HepG2 (cell line): ENCODE measurements at regions not wholly inside any gene's neighbourhood (a gene's known extent, or its start where the extent isn't known, plus 50 kb on each side); places are given as distances from the start of the nearest gene placed in this dataset.

Experiments
- ATAC-seq: fragments of 200-7000 bp; cut with Tn5 transposase; 3 replicates; pipeline ENCODE4 v1.9.1; 2020; ENCODE audit warnings: mild to moderate bottlenecking, moderate library complexity
- BruUV-seq: library from RNA; stranded (reverse); fragments of 400-500 nt; replicated peaks from 2 replicates; lab custom pipeline; 2021; lab: Mats Ljungman, UMichigan
- CTCF ChIA-PET: fragments of 300-600 bp; formaldehyde crosslinking; extraction: SDS; loops from one replicate; lab custom pipeline; 2021; ENCODE audit warnings: low total read pairs, inconsistent platforms, low intra/inter-chr PET ratio; lab: Yijun Ruan, JAX
- POLR2A ChIA-PET: fragments of 350-600 bp; sonication (Branson Sonifier 250); formaldehyde crosslinking; loops from one replicate; lab custom pipeline; 2020; ENCODE audit warnings: antibody characterized with exemption, inconsistent platforms; lab: Yijun Ruan, JAX
- DNase-seq: peaks from one replicate; pipeline ENCODE4 v3.0.0-alpha.2; 2015; ENCODE audit warnings: low spot score
- FAIRE-seq: peaks from 3 replicates; lab custom pipeline; 2011; peaks lifted over from hg19 to GRCh38; lab: Jason Lieb, UNC
- H2AFZ ChIP-seq: one replicate; pipeline ENCODE4 v1.6.1; 2011; ENCODE audit warnings: low read length, inconsistent platforms
- H3K27ac ChIP-seq: fragments of 300-600 bp; 3 replicates; pipeline ENCODE4 v1.8.0; 2011; ENCODE audit warnings: mixed run types, mild to moderate bottlenecking, mixed read lengths, low read length, inconsistent platforms; ENCODE audit not compliant: insufficient read depth; ENCODE audit errors: extremely low read length
- H3K27me3 ChIP-seq, 2 experiments: fragments of 200-600 bp in 1 of 2; 2 replicates in 1 of 2; 3 replicates in 1 of 2; pipeline versions ENCODE4 v1.6.0 to v1.8.0; 2011; ENCODE audit warnings: low read length in 2 of 2, mild to moderate bottlenecking in 2 of 2, moderate library complexity in 2 of 2, inconsistent platforms in 1 of 2; ENCODE audit not compliant: insufficient read depth in 2 of 2, control insufficient read depth in 1 of 2
- H3K36me3 ChIP-seq, 2 experiments: fragments of 200-600 bp in 1 of 2; replicated peaks in 1 of 2; 2 replicates in 1 of 2; 3 replicates in 1 of 2; pipeline versions ENCODE4 v1.5.1 to v1.8.0; 2011; ENCODE audit warnings: low read length in 2 of 2, inconsistent platforms in 1 of 2; ENCODE audit not compliant: insufficient read depth in 2 of 2, control insufficient read depth in 1 of 2
- H3K4me1 ChIP-seq: 2 replicates; pipeline ENCODE4 v1.5.1; 2012; ENCODE audit warnings: low read length, inconsistent platforms; ENCODE audit not compliant: insufficient read depth
- H3K4me2 ChIP-seq: 2 replicates; pipeline ENCODE4 v1.6.0; 2011; ENCODE audit warnings: low read depth, low read length, inconsistent platforms
- H3K4me3 ChIP-seq, 3 experiments: fragments of 200-600 bp in 1 of 3; sonication (generic), shearing (Covaris generic) in 1 of 3; replicated peaks in 1 of 3; 2 replicates each; pipeline ENCODE4 v1.5.1; 2011 to 2016; ENCODE audit warnings: low read length in 3 of 3, inconsistent platforms in 2 of 3, low read depth in 2 of 3, mild to moderate bottlenecking in 2 of 3, control low read depth in 1 of 3, mixed read lengths in 1 of 3; ENCODE audit not compliant: insufficient read depth in 1 of 3
- H3K79me2 ChIP-seq: one replicate; pipeline ENCODE4 v1.6.1; 2011; ENCODE audit warnings: low read length, inconsistent platforms; ENCODE audit not compliant: insufficient read depth
- H3K9ac ChIP-seq: 2 replicates; pipeline ENCODE4 v1.6.0; 2011; ENCODE audit warnings: mild to moderate bottlenecking, low read depth, low read length, inconsistent platforms; ENCODE audit not compliant: insufficient read depth
- H3K9me3 ChIP-seq: 2 replicates; pipeline ENCODE4 v1.5.1; 2012; ENCODE audit warnings: mild to moderate bottlenecking, low read length
- H4K20me1 ChIP-seq: 2 replicates; pipeline ENCODE4 v1.6.0; 2011; ENCODE audit warnings: inconsistent platforms, mild to moderate bottlenecking, low read length, moderate library complexity; ENCODE audit not compliant: insufficient read depth
- KLF13 ChIP-seq: sonication (generic); formaldehyde crosslinking; IDR thresholded peaks from 2 replicates; pipeline ENCODE4 v1.4.0; 2020; ENCODE audit warnings: mild to moderate bottlenecking, missing genetic modification reagents
- RBM39 ChIP-seq: fragments of 200-400 bp; formaldehyde crosslinking; IDR thresholded peaks from one replicate; pipeline ENCODE4 v1.6.1; 2018; ENCODE audit warnings: antibody characterized with exemption, mild to moderate bottlenecking, low read depth, low read length; ENCODE audit not compliant: poor library complexity, severe bottlenecking
- RFXAP ChIP-seq: sonication (generic); formaldehyde crosslinking; IDR thresholded peaks from 2 replicates; pipeline ENCODE4 v1.4.0; 2020; ENCODE audit warnings: missing genetic modification reagents, borderline replicate concordance
- U2AF2 ChIP-seq: fragments of 200-400 bp; formaldehyde crosslinking; IDR thresholded peaks from 2 replicates; pipeline ENCODE4 v1.6.1; 2017; ENCODE audit warnings: low read depth, mild to moderate bottlenecking, low read length
- ZNF12 ChIP-seq: sonication (generic); formaldehyde crosslinking; IDR thresholded peaks from 2 replicates; pipeline ENCODE4 v1.5.0; 2020; ENCODE audit warnings: missing genetic modification reagents
- ZNF282 ChIP-seq: fragments of 450-650 bp; IDR thresholded peaks from 2 replicates; pipeline ENCODE4 v1.6.1; 2018; ENCODE audit not compliant: partially characterized antibody
- ZSCAN22 ChIP-seq: sonication (generic); formaldehyde crosslinking; IDR thresholded peaks from 2 replicates; pipeline ENCODE4 v1.4.0; 2020; ENCODE audit warnings: mild to moderate bottlenecking, missing genetic modification reagents
- WGBS: methylation state at CpG from one replicate; pipeline ENCODE4 v1.1.6; 2017; ENCODE audit warnings: low lambda C conversion rate; 5-methylcytosine and 5-hydroxymethylcytosine counted together
- in situ Hi-C: cut with HindIII; loops from 2 replicates; pipeline ENCODE4 v1.10.0; 2017; ENCODE audit warnings: low pct_unique_long_range_greater_than_20kb; ENCODE audit not compliant: extremely low pct_ligation_motif_present
- intact Hi-C: fragments of 100-400 bp; cut with micrococcal nuclease; formaldehyde crosslinking; loops from one replicate; pipeline ENCODE4 v1.10.0; 2022; ENCODE audit not compliant: unreplicated experiment
- TF ChIP-seq, protein P1 (sequence below): IDR thresholded peaks from 2 replicates; pipeline ENCODE4 v1.6.1; 2016; ENCODE audit warnings: low read depth
- TF ChIP-seq, protein P2 (sequence below): sonication (generic); formaldehyde crosslinking; IDR thresholded peaks from 2 replicates; pipeline ENCODE4 v1.8.1; 2022; ENCODE audit warnings: low read depth, mild to moderate bottlenecking, missing genetic modification reagents
- TF ChIP-seq, protein P3 (sequence below): sonication (generic); formaldehyde crosslinking; IDR thresholded peaks from 2 replicates; pipeline ENCODE4 v1.5.0; 2020; ENCODE audit warnings: mild to moderate bottlenecking, low read depth, missing genetic modification reagents, borderline replicate concordance
- TF ChIP-seq, protein P4 (sequence below): sonication (generic); formaldehyde crosslinking; IDR thresholded peaks from 2 replicates; pipeline ENCODE4 v1.4.0; 2020; ENCODE audit warnings: low read depth, mild to moderate bottlenecking, missing genetic modification reagents

DNA sequence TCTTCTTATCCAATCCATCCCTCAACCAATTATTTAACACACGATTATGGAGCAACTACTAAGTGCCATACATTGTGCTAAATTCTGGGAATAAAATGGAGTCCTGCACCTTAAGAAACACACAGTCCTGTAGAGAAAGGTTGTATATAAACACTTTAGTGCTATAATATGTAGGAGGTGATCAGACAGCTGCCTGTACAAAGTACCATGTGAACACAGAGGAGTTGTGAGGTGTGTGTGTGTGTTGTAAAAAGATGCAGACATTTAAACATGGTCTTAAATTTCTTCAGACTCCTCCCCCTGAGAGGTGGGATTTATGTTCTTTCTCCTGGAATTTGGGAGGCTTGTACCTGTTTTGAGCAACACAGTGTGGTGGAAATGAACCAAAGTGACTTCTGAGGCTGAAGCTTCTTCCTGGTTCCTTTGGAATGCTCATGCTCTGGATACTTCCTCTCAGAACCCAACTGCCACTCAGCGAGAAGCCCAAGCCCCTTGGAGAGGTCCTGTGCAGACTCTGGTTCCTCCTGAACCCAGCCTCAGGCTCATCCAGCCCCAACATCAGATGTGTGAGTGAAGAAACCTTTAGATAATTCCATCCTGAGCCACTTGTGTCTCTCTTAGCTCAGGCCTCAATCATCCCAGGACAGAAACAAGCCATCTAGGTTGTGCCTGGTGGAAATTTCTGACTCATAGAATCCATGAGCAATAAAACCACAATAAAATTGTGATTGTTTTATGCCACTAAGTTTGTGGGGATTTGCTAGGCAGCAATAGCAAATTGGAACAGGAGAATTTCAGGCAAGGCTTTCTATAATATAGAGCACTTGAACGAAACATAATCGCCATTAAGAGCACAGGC, 161.2 kb upstream of the FAM3C start:
- POLR2A ChIA-PET: no interaction called here
- intact Hi-C loops (no loop called here), in situ Hi-C loops (no loop called here)
- TF ChIP-seq ZNF282: no peak
- TF ChIP-seq KLF13: no peak
- no peak for TF ChIP-seq RBM39
- TF ChIP-seq U2AF2: no peak
- no peak for TF ChIP-seq ZNF12 (CRISPR knock-in tag)
- TF ChIP-seq, protein P1, sequence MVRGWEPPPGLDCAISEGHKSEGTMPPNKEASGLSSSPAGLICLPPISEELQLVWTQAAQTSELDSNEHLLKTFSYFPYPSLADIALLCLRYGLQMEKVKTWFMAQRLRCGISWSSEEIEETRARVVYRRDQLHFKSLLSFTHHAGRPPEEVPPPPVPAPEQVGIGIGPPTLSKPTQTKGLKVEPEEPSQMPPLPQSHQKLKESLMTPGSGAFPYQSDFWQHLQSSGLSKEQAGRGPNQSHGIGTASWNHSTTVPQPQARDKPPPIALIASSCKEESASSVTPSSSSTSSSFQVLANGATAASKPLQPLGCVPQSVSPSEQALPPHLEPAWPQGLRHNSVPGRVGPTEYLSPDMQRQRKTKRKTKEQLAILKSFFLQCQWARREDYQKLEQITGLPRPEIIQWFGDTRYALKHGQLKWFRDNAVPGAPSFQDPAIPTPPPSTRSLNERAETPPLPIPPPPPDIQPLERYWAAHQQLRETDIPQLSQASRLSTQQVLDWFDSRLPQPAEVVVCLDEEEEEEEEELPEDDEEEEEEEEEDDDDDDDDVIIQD: no peak
- TF ChIP-seq, protein P2, sequence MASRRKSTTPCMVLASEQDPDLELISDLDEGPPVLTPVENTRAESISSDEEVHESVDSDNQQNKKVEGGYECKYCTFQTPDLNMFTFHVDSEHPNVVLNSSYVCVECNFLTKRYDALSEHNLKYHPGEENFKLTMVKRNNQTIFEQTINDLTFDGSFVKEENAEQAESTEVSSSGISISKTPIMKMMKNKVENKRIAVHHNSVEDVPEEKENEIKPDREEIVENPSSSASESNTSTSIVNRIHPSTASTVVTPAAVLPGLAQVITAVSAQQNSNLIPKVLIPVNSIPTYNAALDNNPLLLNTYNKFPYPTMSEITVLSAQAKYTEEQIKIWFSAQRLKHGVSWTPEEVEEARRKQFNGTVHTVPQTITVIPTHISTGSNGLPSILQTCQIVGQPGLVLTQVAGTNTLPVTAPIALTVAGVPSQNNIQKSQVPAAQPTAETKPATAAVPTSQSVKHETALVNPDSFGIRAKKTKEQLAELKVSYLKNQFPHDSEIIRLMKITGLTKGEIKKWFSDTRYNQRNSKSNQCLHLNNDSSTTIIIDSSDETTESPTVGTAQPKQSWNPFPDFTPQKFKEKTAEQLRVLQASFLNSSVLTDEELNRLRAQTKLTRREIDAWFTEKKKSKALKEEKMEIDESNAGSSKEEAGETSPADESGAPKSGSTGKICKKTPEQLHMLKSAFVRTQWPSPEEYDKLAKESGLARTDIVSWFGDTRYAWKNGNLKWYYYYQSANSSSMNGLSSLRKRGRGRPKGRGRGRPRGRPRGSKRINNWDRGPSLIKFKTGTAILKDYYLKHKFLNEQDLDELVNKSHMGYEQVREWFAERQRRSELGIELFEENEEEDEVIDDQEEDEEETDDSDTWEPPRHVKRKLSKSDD: no peak
- TF ChIP-seq, protein P3, sequence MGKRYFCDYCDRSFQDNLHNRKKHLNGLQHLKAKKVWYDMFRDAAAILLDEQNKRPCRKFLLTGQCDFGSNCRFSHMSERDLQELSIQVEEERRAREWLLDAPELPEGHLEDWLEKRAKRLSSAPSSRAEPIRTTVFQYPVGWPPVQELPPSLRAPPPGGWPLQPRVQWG: no peak
- no peak for TF ChIP-seq ZSCAN22 (CRISPR knock-in tag)
- no peak for TF ChIP-seq RFXAP (CRISPR knock-in tag)
- TF ChIP-seq, protein P4, sequence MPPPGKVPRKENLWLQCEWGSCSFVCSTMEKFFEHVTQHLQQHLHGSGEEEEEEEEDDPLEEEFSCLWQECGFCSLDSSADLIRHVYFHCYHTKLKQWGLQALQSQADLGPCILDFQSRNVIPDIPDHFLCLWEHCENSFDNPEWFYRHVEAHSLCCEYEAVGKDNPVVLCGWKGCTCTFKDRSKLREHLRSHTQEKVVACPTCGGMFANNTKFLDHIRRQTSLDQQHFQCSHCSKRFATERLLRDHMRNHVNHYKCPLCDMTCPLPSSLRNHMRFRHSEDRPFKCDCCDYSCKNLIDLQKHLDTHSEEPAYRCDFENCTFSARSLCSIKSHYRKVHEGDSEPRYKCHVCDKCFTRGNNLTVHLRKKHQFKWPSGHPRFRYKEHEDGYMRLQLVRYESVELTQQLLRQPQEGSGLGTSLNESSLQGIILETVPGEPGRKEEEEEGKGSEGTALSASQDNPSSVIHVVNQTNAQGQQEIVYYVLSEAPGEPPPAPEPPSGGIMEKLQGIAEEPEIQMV: no peak
- no peaks in the 10 kb centered on the region for H3K4me1 ChIP-seq
- H3K27me3 ChIP-seq: no peaks in the 10 kb centered on the region; a peak in 1 of 5 replicates
- H2AFZ ChIP-seq: no peak overlapping the region
- H3K4me3 ChIP-seq: no peak overlapping the region
- H3K9ac ChIP-seq: no peak overlapping the region
- H3K4me2 ChIP-seq: no peak overlapping the region
- WGBS: under 1% methylated on average over 4 of the region's 4 CpGs
- H3K79me2 ChIP-seq: no peaks in the 10 kb centered on the region
- CTCF ChIA-PET: no interaction called here
- DNase-seq (no peak), ATAC-seq (no peak), FAIRE-seq (no peak)
- peaks cover 11% of the 10 kb centered on the region for H3K9me3 ChIP-seq
- BruUV-seq: no TSS peak
- no peaks in the 10 kb centered on the region for H4K20me1 ChIP-seq
- H3K36me3 ChIP-seq: no peaks in the 10 kb centered on the region
- H3K27ac ChIP-seq: no peak overlapping the region
